GM23338 (cell line): ENCODE measurements at regions not wholly inside any gene's neighbourhood (a gene's known extent, or its start where the extent isn't known, plus 50 kb on each side); places are given as distances from the start of the nearest gene placed in this dataset.

Experiments
- CTCF ChIP-seq, 2 experiments: fragments of 200-600 bp in 1 of 2; sonication (generic) in 1 of 2; conservative IDR thresholded peaks; 2 replicates each; pipeline versions ENCODE4 v1.5.1 to v1.6.1; 2016 to 2017; ENCODE audit warnings: antibody characterized with exemption in 2 of 2, low read depth in 2 of 2, mild to moderate bottlenecking in 2 of 2, moderate library complexity in 1 of 2
- POLR2AphosphoS5 ChIP-seq: IDR thresholded peaks from 2 replicates; pipeline ENCODE4 v1.6.1; 2016; ENCODE audit warnings: antibody characterized with exemption, low read depth
- REST ChIP-seq: IDR thresholded peaks from one replicate; pipeline ENCODE4 v1.6.1; 2018; ENCODE audit warnings: antibody characterized with exemption; ENCODE audit not compliant: unreplicated experiment
- ZNF114 ChIP-seq: fragments of 250-450 bp; sonication (Bioruptor Pico); IDR thresholded peaks from 2 replicates; pipeline ENCODE4 v1.5.0; 2020; ENCODE audit warnings: mild to moderate bottlenecking, moderate library complexity

GRCh38 chr12:90207799-90208198, 499.2 kb upstream of the ATP2B1 start:
- TF ChIP-seq CTCF (conservative IDR thresholded peaks at IDR 0.05; ENCODE audit: low read depth in 2 of 2): no peak
- no peak for TF ChIP-seq ZNF114 (CRISPR knock-in tag)
- TF ChIP-seq REST: no peak
- TF ChIP-seq POLR2AphosphoS5: no peak
